NCI-H82 treated with DMSO at 0.1 percent for 48 hours (cell line): ENCODE measurements at regions not wholly inside any gene's neighbourhood (a gene's known extent, or its start where the extent isn't known, plus 50 kb on each side); places are given as distances from the start of the nearest gene placed in this dataset.

Source experiments
- DNase-seq: peaks from one replicate; lab custom pipeline; 2025; ENCODE audit not compliant: unreplicated experiment; lab: John Stamatoyannopoulos, UW

DNA sequence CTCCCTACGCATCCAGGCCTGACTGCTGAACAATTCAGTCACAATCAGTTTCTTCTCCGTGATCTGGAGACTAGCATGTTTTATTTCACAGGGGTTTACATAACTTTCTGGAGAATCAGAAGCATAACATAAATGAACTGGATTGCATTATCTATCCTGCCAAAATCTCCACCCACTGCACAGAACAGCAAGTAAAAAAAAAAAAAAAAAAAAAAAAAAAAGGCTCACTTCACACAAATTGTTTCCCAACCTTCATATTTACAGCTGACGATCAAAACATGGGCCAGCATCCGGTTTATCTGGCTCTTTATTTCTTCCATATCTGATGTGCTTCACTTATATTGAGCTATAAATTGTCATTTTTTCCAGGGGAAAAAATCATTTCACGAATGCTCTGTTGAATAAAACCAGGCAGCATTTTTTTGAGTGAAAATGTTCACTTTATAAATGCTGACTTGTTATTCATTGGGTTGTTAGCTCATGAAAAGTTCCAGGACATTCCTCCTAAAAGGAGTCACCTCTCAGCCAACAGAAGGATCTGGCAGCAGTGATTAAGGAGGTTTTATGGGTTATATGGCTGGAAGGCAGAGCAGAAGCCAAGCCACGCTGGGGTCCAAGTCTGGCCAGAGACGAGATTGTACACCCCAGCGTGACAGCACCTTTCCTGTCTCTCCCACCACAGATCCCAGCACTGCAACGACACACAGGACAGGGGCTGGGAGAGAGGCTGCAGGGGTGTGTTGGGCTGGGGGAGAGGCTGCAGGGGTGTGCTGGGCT lies 51.2 kb upstream of the GLI2 start:
- no peak for DNase-seq

DNA sequence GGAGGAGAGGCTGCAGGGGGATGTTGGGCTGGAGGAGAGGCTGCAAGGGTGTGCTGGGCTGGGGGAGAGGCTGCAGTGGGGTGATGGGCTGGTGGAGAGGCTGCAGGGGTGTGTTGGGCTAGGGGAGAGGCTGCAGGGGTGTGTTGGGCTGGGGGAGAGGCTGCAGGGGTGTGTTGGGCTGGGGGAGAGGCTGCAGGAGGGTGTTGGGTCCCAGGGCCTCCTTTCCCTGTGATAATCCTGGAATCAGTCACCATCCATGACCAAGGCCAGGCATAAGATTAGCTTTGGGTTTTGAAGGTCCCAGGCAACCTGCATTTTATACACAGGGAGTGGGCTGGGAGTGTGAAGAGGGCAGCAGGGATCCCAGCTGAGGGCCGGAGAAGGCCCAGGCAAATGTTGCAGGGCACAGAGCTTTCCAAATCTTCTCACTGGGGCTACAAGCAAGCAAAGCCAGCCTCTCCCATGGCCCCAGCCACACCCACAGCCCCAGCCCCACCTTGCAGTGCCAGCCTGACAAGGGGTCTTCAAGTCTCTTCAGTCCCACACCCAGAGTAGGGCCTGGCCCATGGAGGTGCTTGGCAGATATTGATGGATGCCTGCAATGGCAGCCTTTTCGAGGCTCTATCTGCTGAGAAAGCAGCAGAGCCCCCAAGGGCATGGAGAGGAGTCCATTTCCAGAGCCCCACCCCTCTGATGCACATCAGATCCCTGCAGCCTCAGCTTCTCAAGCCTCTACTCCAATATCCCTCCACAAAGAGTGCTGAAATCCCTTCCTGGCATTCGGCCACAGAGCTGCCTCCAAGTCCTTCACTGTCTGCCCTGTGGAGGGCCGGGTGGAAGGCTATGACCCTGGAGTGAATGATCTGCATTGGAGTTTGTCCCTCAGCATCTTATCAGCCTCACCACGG lies 50.3 kb upstream of the GLI2 start:
- no peak for DNase-seq
